CD4-positive, alpha-beta T cell treated with Interleukin-1 beta for 1 hour (primary cell): ENCODE measurements at regions not wholly inside any gene's neighbourhood (a gene's known extent, or its start where the extent isn't known, plus 50 kb on each side); places are given as distances from the start of the nearest gene placed in this dataset.
"Not testable (repeated sequence)": the region's sequence is repeated elsewhere in the genome, so short reads cannot be mapped to it uniquely, and the experiment has no call there.

Source experiments
- DNase-seq, 2 donors: peaks; one replicate each; pipeline ENCODE4 v3.0.0-alpha.2; 2020 to 2022

GRCh38 chr1:234855851-234856250, 245.9 kb upstream of the IRF2BP2 start:
- DNase-seq: no peak

- DNase-seq: peak in 1 of 2 donors; percentile 31
Observed at GRCh38 chr1:234854645-234855039, 244.7 kb upstream of the IRF2BP2 start.

GRCh38 chr1:234853906-234854644, 244.1 kb upstream of the IRF2BP2 start:
- peak in 1 of 2 donors; percentile 40 for DNase-seq

GRCh38 chr1:234852659-234853058, 242.7 kb upstream of the IRF2BP2 start:
- no peak for DNase-seq

- DNase-seq: peak in 1 of 2 donors; percentile 58
Observed at GRCh38 chr1:234851450-234852438, 241.8 kb upstream of the IRF2BP2 start.

- peak in 1 of 2 donors; percentile 41 for DNase-seq
Observed at GRCh38 chr1:234849832-234850231, 239.9 kb upstream of the IRF2BP2 start.

- DNase-seq: peak in 1 of 2 donors; percentile 38
Observed at GRCh38 chr1:234848972-234849649, 239.1 kb upstream of the IRF2BP2 start.

- DNase-seq: not testable (repeated sequence)
Observed at GRCh38 chr1:234846813-234847212, 236.8 kb upstream of the IRF2BP2 start.

- no peak for DNase-seq
Observed at GRCh38 chr1:234845836-234846235, 235.9 kb upstream of the IRF2BP2 start.

GRCh38 chr1:234845097-234845660, 235.2 kb upstream of the IRF2BP2 start:
- peak; percentile 53 to 71 for DNase-seq

GRCh38 chr1:234844479-234845031, 234.6 kb upstream of the IRF2BP2 start:
- peak in 1 of 2 donors; percentile 40 for DNase-seq

- no peak for DNase-seq
Observed at GRCh38 chr1:234843946-234844345, 234.0 kb upstream of the IRF2BP2 start.

- DNase-seq: peak; percentile 48 to 55
Observed at GRCh38 chr1:234842726-234843641, 233.0 kb upstream of the IRF2BP2 start.

GRCh38 chr1:234841710-234842231, 231.8 kb upstream of the IRF2BP2 start:
- peak; percentile 29 to 82 for DNase-seq

GRCh38 chr1:234841281-234841680, 231.3 kb upstream of the IRF2BP2 start:
- no peak for DNase-seq

- DNase-seq: peak in 1 of 2 donors; percentile 17
Observed at GRCh38 chr1:234840843-234841242, 230.9 kb upstream of the IRF2BP2 start.

- DNase-seq: no peak
Observed at GRCh38 chr1:234840253-234840652, 230.3 kb upstream of the IRF2BP2 start.

GRCh38 chr1:234839663-234840062, 229.7 kb upstream of the IRF2BP2 start:
- DNase-seq: no peak

GRCh38 chr1:234838820-234839219, 228.8 kb upstream of the IRF2BP2 start:
- no peak for DNase-seq

GRCh38 chr1:234838182-234838581, 228.2 kb upstream of the IRF2BP2 start:
- no peak for DNase-seq

GRCh38 chr1:234837713-234838112, 227.7 kb upstream of the IRF2BP2 start:
- DNase-seq: no peak
